ENCODE measurements at regions not wholly inside any gene's neighbourhood (a gene's known extent, or its start where the extent isn't known, plus 50 kb on each side); places are given as distances from the start of the nearest gene placed in this dataset.
A peak's percentile ranks its signal among the peaks of the same experiment; 100 is the strongest.

DNA sequence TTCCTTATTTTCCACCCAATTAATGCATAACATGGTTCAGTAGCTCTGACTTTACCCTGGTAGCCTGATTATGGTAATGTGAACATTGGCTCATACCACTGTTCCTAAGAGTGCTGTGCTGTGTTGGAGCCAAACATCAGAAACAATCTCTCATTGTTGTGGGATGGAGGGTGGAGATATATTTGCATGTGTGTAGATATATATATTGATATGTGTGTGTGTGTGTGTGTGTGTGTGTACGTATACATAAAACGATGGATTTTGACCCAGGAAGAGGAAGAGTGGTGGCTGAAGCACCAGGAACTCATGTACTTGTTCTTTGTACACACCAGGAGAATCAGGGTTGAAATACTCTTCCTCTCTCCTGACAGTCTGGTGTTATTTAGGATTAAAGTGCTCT is 247.7 kb downstream of the IL15 start:
- H3K4me1 Mint-ChIP-seq = peaks cover 0 to 3% (median 0%) of the 10 kb centered on the region in 3 donors
- H3K4me3 Mint-ChIP-seq = no peak overlapping the region
- no peaks in the 10 kb centered on the region for H3K27me3 Mint-ChIP-seq
- H3K9me3 Mint-ChIP-seq = peaks cover 0 to 6% (median 4%) of the 10 kb centered on the region in 3 donors
- H3K27ac Mint-ChIP-seq = no peak overlapping the region
- H3K36me3 Mint-ChIP-seq = no peaks in the 10 kb centered on the region

DNA sequence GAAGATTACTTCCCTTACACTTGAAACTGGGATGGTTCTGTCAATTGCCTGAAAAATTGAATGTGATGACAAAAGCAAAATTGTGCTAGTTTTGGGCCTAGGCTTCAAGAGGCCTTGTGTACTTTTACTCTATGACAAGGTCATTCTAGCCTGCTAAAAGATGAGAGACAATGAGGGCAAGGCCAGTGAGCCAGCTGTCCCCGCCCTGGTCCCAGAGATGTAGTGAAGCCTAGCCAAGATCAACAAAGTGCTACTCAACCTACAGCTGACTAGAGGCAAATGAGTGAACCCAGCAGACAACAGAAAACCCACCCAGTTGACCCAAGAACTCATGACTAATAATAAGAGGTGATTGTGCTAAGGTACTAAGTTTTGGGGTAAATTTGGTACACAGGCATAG is 248.7 kb downstream of the IL15 start:
- Mint-ChIP-seq H3K36me3 (no peaks in the 10 kb centered on the region), H3K4me3 (no peak overlapping the region), H3K27ac (no peak overlapping the region), H3K9me3 (peaks cover 0 to 6% (median 4%) of the 10 kb centered on the region in 3 donors), H3K4me1 (peaks cover 0 to 3% (median 0%) of the 10 kb centered on the region in 3 donors), H3K27me3 (no peaks in the 10 kb centered on the region)

DNA sequence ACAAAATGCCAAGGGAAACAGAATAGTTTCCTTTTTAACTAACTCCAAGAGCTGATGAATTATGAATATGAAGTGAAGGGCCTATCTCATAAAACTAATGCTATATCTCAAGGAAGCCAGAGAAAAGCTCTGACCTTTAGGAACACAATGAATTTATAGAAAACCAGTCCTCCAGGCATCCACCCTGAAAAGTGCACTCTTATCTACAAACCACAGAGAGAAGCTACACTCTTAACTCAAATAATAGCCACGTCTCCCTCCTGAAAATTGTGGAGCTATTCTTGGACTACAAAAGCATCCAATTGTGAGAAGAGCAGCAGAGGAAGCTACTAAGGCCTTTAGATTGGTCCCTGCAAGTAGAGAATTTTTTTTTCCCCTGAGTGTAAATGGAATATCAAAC is 253.9 kb downstream of the IL15 start:
- Mint-ChIP-seq H3K4me1 (no peaks in the 10 kb centered on the region), H3K9me3 (peaks cover 0 to 6% (median 4%) of the 10 kb centered on the region in 3 donors), H3K27me3 (no peaks in the 10 kb centered on the region), H3K27ac (no peak overlapping the region), H3K4me3 (no peak overlapping the region), H3K36me3 (no peaks in the 10 kb centered on the region)

GRCh38 chr4:141891260-141892120 is 255.1 kb downstream of the IL15 start:
- Mint-ChIP-seq H3K36me3 (no peaks in the 10 kb centered on the region), H3K4me1 (no peaks in the 10 kb centered on the region), H3K27ac (no peak overlapping the region), H3K27me3 (no peaks in the 10 kb centered on the region), H3K4me3 (no peak overlapping the region), H3K9me3 (peaks cover 0 to 3% (median 2%) of the 10 kb centered on the region in 3 donors)

GRCh38 chr4:141896687-141897086 is 260.3 kb downstream of the IL15 start:
- Mint-ChIP-seq H3K27me3 (no peaks in the 10 kb centered on the region), H3K4me3 (no peak overlapping the region), H3K27ac (no peak overlapping the region), H3K36me3 (no peaks in the 10 kb centered on the region), H3K4me1 (no peaks in the 10 kb centered on the region), H3K9me3 (no peaks in the 10 kb centered on the region)

- Mint-ChIP-seq H3K36me3 (no peaks in the 10 kb centered on the region), H3K4me3 (no peak overlapping the region), H3K4me1 (no peaks in the 10 kb centered on the region), H3K9me3 (no peaks in the 10 kb centered on the region), H3K27me3 (no peaks in the 10 kb centered on the region), H3K27ac (no peak overlapping the region)
These were observed 262.0 kb downstream of the IL15 start for GRCh38 chr4:141898346-141898745.

- H3K27me3 Mint-ChIP-seq = no peaks in the 10 kb centered on the region
These were observed 262.7 kb downstream of the IL15 start for GRCh38 chr4:141899103-141899502.

DNA sequence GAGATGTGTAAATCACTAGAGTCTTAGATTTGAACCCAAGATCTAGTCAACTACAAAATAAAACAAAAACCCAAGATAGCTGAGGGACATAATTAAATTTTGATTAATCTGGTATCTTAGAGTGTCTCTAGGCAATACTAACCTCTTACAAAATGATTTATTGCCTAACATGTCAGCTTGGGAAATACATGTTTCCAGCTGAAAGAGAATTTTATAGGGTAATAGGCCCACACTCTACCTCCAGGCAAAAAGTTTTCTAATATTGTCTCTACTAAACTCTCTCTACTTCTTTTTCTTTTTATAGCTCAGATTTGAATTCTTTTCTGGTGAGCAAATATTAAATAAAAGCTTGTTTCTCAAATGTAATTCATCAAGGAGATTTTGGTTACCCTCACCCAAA is 263.2 kb downstream of the IL15 start:
- no peak overlapping the region for H3K27ac Mint-ChIP-seq
- H3K4me1 Mint-ChIP-seq = no peaks in the 10 kb centered on the region
- no peaks in the 10 kb centered on the region for H3K36me3 Mint-ChIP-seq
- H3K27me3 Mint-ChIP-seq = no peaks in the 10 kb centered on the region
- H3K9me3 Mint-ChIP-seq = no peaks in the 10 kb centered on the region
- H3K4me3 Mint-ChIP-seq = no peak overlapping the region

More at GRCh38 chr4:141899103-141899502, 262.7 kb downstream of the IL15 start:
- H3K27ac Mint-ChIP-seq = no peak overlapping the region
- H3K36me3 Mint-ChIP-seq = no peaks in the 10 kb centered on the region
- no peaks in the 10 kb centered on the region for H3K9me3 Mint-ChIP-seq
- no peaks in the 10 kb centered on the region for H3K4me1 Mint-ChIP-seq
- H3K4me3 Mint-ChIP-seq = no peak overlapping the region

DNA sequence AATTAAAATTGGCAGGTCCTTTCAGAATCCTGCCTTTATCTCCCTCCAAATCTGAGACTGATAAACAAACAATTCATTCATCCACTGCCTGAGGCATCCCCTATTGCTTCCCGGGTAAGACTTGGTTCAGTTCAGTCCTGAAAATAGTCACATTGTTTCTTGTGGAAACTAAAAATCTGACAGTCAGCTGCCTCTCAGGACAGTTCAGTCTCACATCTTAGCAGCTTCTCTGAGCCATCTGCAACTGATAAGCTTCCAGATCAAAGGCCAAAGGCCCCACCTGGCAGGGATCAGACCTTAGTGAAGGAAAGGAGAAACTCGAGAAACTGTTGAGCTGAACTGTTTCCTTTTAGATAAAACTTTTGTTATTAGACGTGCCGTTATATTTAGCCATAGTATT is 264.5 kb downstream of the IL15 start:
- Mint-ChIP-seq H3K27me3 (no peaks in the 10 kb centered on the region), H3K36me3 (no peaks in the 10 kb centered on the region), H3K4me1 (no peaks in the 10 kb centered on the region), H3K4me3 (no peak overlapping the region), H3K27ac (no peak overlapping the region), H3K9me3 (no peaks in the 10 kb centered on the region)

DNA sequence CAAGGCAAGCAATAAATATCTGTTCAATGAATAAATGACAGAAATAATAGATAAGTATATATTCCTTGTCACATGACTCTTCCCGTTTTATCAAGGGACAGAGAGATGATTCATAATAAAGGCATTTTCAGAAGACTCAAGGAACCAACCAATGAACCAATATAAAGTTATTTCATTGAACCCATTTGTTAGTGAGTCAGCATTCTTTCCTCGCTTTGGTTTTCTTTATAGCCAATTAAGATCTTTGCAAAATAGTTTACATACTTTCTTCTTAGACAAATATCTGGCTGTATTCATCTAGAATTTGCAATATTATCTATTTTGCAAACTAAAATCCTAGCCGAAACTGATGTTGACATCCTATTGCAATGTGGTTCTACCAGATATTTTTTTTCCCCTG is 269.4 kb downstream of the IL15 start:
- Mint-ChIP-seq H3K36me3 (no peaks in the 10 kb centered on the region), H3K27ac (no peak overlapping the region)

GRCh38 chr4:141909541-141909940 is 273.2 kb downstream of the IL15 start:
- H3K36me3 Mint-ChIP-seq = no peaks in the 10 kb centered on the region
- H3K27me3 Mint-ChIP-seq = no peaks in the 10 kb centered on the region
- peaks cover 0 to 2% (median 0%) of the 10 kb centered on the region in 3 donors for H3K9me3 Mint-ChIP-seq
- H3K4me3 Mint-ChIP-seq = no peak overlapping the region
- no peak overlapping the region for H3K27ac Mint-ChIP-seq
- H3K4me1 Mint-ChIP-seq = no peaks in the 10 kb centered on the region

More for the DNA sequence above, 269.4 kb downstream of the IL15 start:
- Mint-ChIP-seq H3K4me3 (no peak overlapping the region), H3K4me1 (no peaks in the 10 kb centered on the region), H3K9me3 (no peaks in the 10 kb centered on the region), H3K27me3 (no peaks in the 10 kb centered on the region)

GRCh38 chr4:141912831-141913230 is 276.4 kb downstream of the IL15 start:
- Mint-ChIP-seq H3K36me3 (no peaks in the 10 kb centered on the region), H3K4me3 (peak overlapping the region in 1 of 4 donors; percentile 65), H3K9me3 (peaks cover 0 to 2% (median 0%) of the 10 kb centered on the region in 3 donors), H3K4me1 (no peaks in the 10 kb centered on the region), H3K27me3 (no peaks in the 10 kb centered on the region), H3K27ac (no peak overlapping the region)

- H3K9me3 Mint-ChIP-seq = peaks cover 0 to 2% (median 0%) of the 10 kb centered on the region in 3 donors
- H3K27me3 Mint-ChIP-seq = no peaks in the 10 kb centered on the region
- H3K36me3 Mint-ChIP-seq = no peaks in the 10 kb centered on the region
- H3K4me1 Mint-ChIP-seq = no peaks in the 10 kb centered on the region
- no peak overlapping the region for H3K27ac Mint-ChIP-seq
- no peak overlapping the region for H3K4me3 Mint-ChIP-seq
These were observed 277.5 kb downstream of the IL15 start for GRCh38 chr4:141913928-141914327.

DNA sequence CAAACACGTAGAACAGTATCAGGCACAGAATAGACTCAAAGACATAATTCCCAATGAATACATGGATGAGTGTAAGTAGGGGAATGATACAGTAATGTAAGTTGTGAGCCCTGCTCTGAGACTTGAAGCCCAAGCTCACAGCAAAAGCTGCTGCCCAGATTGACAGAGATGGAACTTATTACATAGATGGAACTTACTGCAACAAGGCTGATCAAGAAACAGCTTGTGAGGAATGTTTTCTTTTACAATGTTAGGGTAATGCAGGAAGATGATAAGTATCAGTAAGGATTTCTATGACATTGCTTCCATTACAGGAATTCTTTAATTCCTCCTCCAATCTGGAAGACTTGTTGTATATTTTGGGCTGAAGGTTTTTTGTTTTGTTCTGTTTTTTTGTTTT is 278.4 kb downstream of the IL15 start:
- no peak overlapping the region for H3K4me3 Mint-ChIP-seq
- no peaks in the 10 kb centered on the region for H3K27me3 Mint-ChIP-seq
- H3K9me3 Mint-ChIP-seq = peaks cover 0 to 2% (median 0%) of the 10 kb centered on the region in 3 donors
- H3K36me3 Mint-ChIP-seq = no peaks in the 10 kb centered on the region
- no peak overlapping the region for H3K27ac Mint-ChIP-seq
- no peaks in the 10 kb centered on the region for H3K4me1 Mint-ChIP-seq

DNA sequence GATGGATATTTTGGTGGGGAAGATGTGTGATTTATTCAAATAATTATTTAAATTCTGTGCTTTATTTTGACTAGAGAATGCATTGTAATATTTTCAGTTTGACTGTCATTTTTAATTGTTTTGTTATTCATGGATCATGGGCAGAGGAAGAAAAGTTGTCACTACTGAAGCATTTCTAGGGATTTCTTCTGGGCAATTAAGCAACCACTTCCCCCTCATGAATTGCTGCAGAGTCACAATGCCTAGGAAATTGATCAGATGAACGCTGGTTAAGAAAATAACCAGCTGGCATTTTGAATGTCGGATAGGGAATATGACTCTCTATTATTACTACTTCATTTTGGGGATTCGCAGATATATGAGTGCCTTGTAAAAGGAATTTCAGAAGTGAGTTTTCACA is 283.3 kb downstream of the IL15 start:
- no peak overlapping the region for H3K4me3 Mint-ChIP-seq
- no peaks in the 10 kb centered on the region for H3K36me3 Mint-ChIP-seq
- H3K27ac Mint-ChIP-seq = peak overlapping the region in 1 of 3 donors; percentile 31
- peaks cover 0 to 3% (median 0%) of the 10 kb centered on the region in 3 donors for H3K9me3 Mint-ChIP-seq
- no peaks in the 10 kb centered on the region for H3K27me3 Mint-ChIP-seq
- H3K4me1 Mint-ChIP-seq = no peaks in the 10 kb centered on the region

DNA sequence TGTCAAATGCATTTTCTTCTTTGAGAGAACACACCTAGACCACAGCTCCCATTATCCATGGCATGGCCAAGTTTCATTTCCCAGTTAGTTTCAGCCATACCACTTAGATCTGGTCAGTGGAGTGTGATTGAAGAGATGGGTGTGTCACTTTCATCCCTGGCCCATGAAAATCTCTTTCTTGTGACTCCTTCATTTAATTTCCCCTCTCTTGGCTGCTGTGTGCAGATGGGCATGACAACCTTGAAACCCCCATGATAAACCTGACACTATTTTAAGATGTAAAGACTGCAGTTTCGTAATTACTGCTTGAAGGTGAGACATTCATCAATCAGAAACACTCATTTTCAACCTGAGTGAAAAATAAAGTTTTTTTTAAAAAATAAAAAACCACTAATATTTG is 284.9 kb downstream of the IL15 start:
- Mint-ChIP-seq H3K27ac (no peak overlapping the region), H3K36me3 (no peaks in the 10 kb centered on the region), H3K27me3 (no peaks in the 10 kb centered on the region), H3K4me3 (no peak overlapping the region), H3K9me3 (peaks cover 0 to 3% (median 0%) of the 10 kb centered on the region in 3 donors), H3K4me1 (no peaks in the 10 kb centered on the region)
